HEK293 (cell line): ENCODE measurements at regions not wholly inside any gene's neighbourhood (a gene's known extent, or its start where the extent isn't known, plus 50 kb on each side); places are given as distances from the start of the nearest gene placed in this dataset.

Experiments
- CTCF ChIA-PET: fragments of 350-600 bp; formaldehyde crosslinking; extraction: SDS; loops from one replicate; lab custom pipeline; 2021; ENCODE audit warnings: antibody characterized with exemption; lab: Yijun Ruan, JAX
- POLR2A ChIA-PET: fragments of 300-600 bp; formaldehyde crosslinking; extraction: SDS; loops from one replicate; lab custom pipeline; 2020; ENCODE audit warnings: antibody characterized with exemption, inconsistent platforms; lab: Yijun Ruan, JAX
- H3K27ac ChIP-seq: fragments of 200-500 bp; sonication (Bioruptor generic); 2 replicates; pipeline ENCODE4 v1.5.1; 2014; ENCODE audit warnings: low read depth, low read length, control low read depth, inconsistent platforms; ENCODE audit errors: extremely low read depth
- H3K36me3 ChIP-seq, 2 experiments: fragments of 200-500 bp in 1 of 2; sonication (Bioruptor generic) in 1 of 2; 1 replicate in 1 of 2; 2 replicates in 1 of 2; pipeline ENCODE4 v1.5.1; 2014 to 2017; ENCODE audit warnings: inconsistent platforms in 2 of 2, low read length in 2 of 2; ENCODE audit not compliant: control insufficient read depth in 2 of 2, insufficient read depth in 1 of 2
- H3K4me1 ChIP-seq: fragments of 200-500 bp; sonication (Bioruptor generic); 2 replicates; pipeline ENCODE4 v1.5.1; 2014; ENCODE audit warnings: mild to moderate bottlenecking, low read length, inconsistent platforms; ENCODE audit not compliant: control insufficient read depth, insufficient read depth
- H3K4me3 ChIP-seq: 2 replicates; pipeline ENCODE4 v1.5.1; 2011; ENCODE audit warnings: low read depth, mild to moderate bottlenecking, control low read depth, low read length, moderate library complexity
- H3K9me3 ChIP-seq: fragments of 200-500 bp; sonication (Bioruptor generic); 2 replicates; pipeline ENCODE4 v1.5.1; 2014; ENCODE audit warnings: low read depth, low read length, inconsistent platforms; ENCODE audit not compliant: control insufficient read depth, insufficient read depth
- BCL11B ChIP-seq: fragments of 450-650 bp; formaldehyde crosslinking; IDR thresholded peaks from 2 replicates; pipeline ENCODE4 v1.5.1; 2016; ENCODE audit warnings: low read depth, missing biosample characterization, missing genetic modification characterization
- HOXA7 ChIP-seq: sonication (generic); formaldehyde crosslinking; IDR thresholded peaks from 2 replicates; pipeline ENCODE4 v1.8.1; 2022; ENCODE audit warnings: missing genetic modification reagents, borderline replicate concordance
- MEIS1 ChIP-seq: sonication (generic); formaldehyde crosslinking; IDR thresholded peaks from 2 replicates; pipeline ENCODE4 v1.8.1; 2022; ENCODE audit warnings: missing genetic modification reagents, mild to moderate bottlenecking, borderline replicate concordance
- PRDM1 ChIP-seq: fragments of 450-650 bp; formaldehyde crosslinking; IDR thresholded peaks from 2 replicates; pipeline ENCODE4; 2016; ENCODE audit warnings: missing biosample characterization, missing genetic modification characterization
- REPIN1 ChIP-seq: fragments of 450-650 bp; formaldehyde crosslinking; IDR thresholded peaks from 2 replicates; pipeline ENCODE4 v1.5.1; 2017; ENCODE audit warnings: missing biosample characterization, missing genetic modification characterization, low read depth
- SETDB1 ChIP-seq: IDR thresholded peaks from one replicate; pipeline ENCODE4 v1.6.1; 2017; ENCODE audit warnings: mild to moderate bottlenecking, low read length, moderate library complexity, mixed read lengths; ENCODE audit not compliant: insufficient read length
- SP3 ChIP-seq: fragments of 450-650 bp; formaldehyde crosslinking; IDR thresholded peaks from 2 replicates; pipeline ENCODE4 v1.5.1; 2016; ENCODE audit warnings: missing biosample characterization, missing genetic modification characterization
- WT1 ChIP-seq: fragments of 450-650 bp; formaldehyde crosslinking; IDR thresholded peaks from 2 replicates; pipeline ENCODE4 v1.5.1; 2016; ENCODE audit warnings: missing biosample characterization, missing genetic modification characterization
- ZBTB7A ChIP-seq: fragments of 450-650 bp; formaldehyde crosslinking; IDR thresholded peaks from 2 replicates; pipeline ENCODE4 v1.5.1; 2016; ENCODE audit warnings: low read depth, missing biosample characterization, missing genetic modification characterization
- ZBTB8A ChIP-seq: fragments of 450-650 bp; formaldehyde crosslinking; IDR thresholded peaks from 2 replicates; pipeline ENCODE4 v1.5.1; 2016; ENCODE audit warnings: missing biosample characterization, missing genetic modification characterization
- ZEB2 ChIP-seq: fragments of 450-650 bp; formaldehyde crosslinking; IDR thresholded peaks from 2 replicates; pipeline ENCODE4 v1.5.1; 2016; ENCODE audit warnings: missing biosample characterization, missing genetic modification characterization
- ZFHX2 ChIP-seq: fragments of 450-650 bp; formaldehyde crosslinking; conservative IDR thresholded peaks from 2 replicates; pipeline ENCODE4 v1.5.1; 2016; ENCODE audit warnings: missing biosample characterization, missing genetic modification characterization
- ZNF112 ChIP-seq: fragments of 450-650 bp; formaldehyde crosslinking; IDR thresholded peaks from 2 replicates; pipeline ENCODE4 v1.5.0; 2017; ENCODE audit warnings: missing biosample characterization, missing genetic modification characterization
- ZNF23 ChIP-seq: fragments of 450-650 bp; formaldehyde crosslinking; IDR thresholded peaks from 2 replicates; pipeline ENCODE4 v1.5.1; 2016; ENCODE audit warnings: missing biosample characterization, missing genetic modification characterization, borderline replicate concordance
- ZNF292 ChIP-seq: fragments of 450-650 bp; formaldehyde crosslinking; IDR thresholded peaks from 2 replicates; pipeline ENCODE4 v1.5.1; 2016; ENCODE audit warnings: low read depth, missing biosample characterization, missing genetic modification characterization, borderline replicate concordance
- ZNF311 ChIP-seq: fragments of 450-650 bp; formaldehyde crosslinking; IDR thresholded peaks from 2 replicates; pipeline ENCODE4 v1.5.1; 2017; ENCODE audit warnings: missing biosample characterization, missing genetic modification characterization, borderline replicate concordance
- ZNF366 ChIP-seq: fragments of 450-650 bp; formaldehyde crosslinking; conservative IDR thresholded peaks from 2 replicates; pipeline ENCODE4 v1.5.1; 2016; ENCODE audit warnings: missing biosample characterization, missing genetic modification characterization
- ZNF391 ChIP-seq: fragments of 450-650 bp; formaldehyde crosslinking; IDR thresholded peaks from 2 replicates; pipeline ENCODE4 v1.5.1; 2016; ENCODE audit warnings: low read depth, missing biosample characterization, missing genetic modification characterization, borderline replicate concordance
- ZNF513 ChIP-seq: fragments of 450-650 bp; IDR thresholded peaks from 2 replicates; pipeline ENCODE4 v1.5.1; 2018; ENCODE audit warnings: missing biosample characterization, missing genetic modification characterization
- ZNF561 ChIP-seq: fragments of 450-650 bp; IDR thresholded peaks from 2 replicates; pipeline ENCODE4 v1.5.1; 2018; ENCODE audit warnings: missing biosample characterization, missing genetic modification characterization, borderline replicate concordance
- ZNF624 ChIP-seq: fragments of 450-650 bp; formaldehyde crosslinking; IDR thresholded peaks from 2 replicates; pipeline ENCODE4 v1.5.1; 2017; ENCODE audit warnings: missing biosample characterization, missing genetic modification characterization
- ZNF704 ChIP-seq: fragments of 450-650 bp; formaldehyde crosslinking; IDR thresholded peaks from 2 replicates; pipeline ENCODE4 v1.5.1; 2016; ENCODE audit warnings: missing biosample characterization, missing genetic modification characterization
- ZNF776 ChIP-seq: fragments of 450-650 bp; formaldehyde crosslinking; IDR thresholded peaks from 2 replicates; pipeline ENCODE4 v1.5.0; 2017; ENCODE audit warnings: missing biosample characterization, missing genetic modification characterization, borderline replicate concordance
- TF ChIP-seq, protein P1 (sequence below): fragments of 450-650 bp; formaldehyde crosslinking; IDR thresholded peaks from 2 replicates; pipeline ENCODE4 v1.5.1; 2016; ENCODE audit warnings: missing biosample characterization, missing genetic modification characterization
- TF ChIP-seq, protein P2 (sequence below): fragments of 450-650 bp; formaldehyde crosslinking; IDR thresholded peaks from 2 replicates; pipeline ENCODE4 v1.5.1; 2017; ENCODE audit warnings: missing biosample characterization, missing genetic modification characterization

GRCh38 chr3:105930733-105931132 lies 61.9 kb upstream of the CBLB start (continued):
- TF ChIP-seq HOXA7 (CRISPR knock-in tag) (no peak), PRDM1 (tag by site-specific recombination) (no peak), ZEB2 (no peak), ZNF112 (no peak)
- TF ChIP-seq, protein P1, sequence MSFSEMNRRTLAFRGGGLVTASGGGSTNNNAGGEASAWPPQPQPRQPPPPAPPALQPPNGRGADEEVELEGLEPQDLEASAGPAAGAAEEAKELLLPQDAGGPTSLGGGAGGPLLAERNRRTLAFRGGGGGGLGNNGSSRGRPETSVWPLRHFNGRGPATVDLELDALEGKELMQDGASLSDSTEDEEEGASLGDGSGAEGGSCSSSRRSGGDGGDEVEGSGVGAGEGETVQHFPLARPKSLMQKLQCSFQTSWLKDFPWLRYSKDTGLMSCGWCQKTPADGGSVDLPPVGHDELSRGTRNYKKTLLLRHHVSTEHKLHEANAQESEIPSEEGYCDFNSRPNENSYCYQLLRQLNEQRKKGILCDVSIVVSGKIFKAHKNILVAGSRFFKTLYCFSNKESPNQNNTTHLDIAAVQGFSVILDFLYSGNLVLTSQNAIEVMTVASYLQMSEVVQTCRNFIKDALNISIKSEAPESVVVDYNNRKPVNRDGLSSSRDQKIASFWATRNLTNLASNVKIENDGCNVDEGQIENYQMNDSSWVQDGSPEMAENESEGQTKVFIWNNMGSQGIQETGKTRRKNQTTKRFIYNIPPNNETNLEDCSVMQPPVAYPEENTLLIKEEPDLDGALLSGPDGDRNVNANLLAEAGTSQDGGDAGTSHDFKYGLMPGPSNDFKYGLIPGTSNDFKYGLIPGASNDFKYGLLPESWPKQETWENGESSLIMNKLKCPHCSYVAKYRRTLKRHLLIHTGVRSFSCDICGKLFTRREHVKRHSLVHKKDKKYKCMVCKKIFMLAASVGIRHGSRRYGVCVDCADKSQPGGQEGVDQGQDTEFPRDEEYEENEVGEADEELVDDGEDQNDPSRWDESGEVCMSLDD (tag by site-specific recombination) = no peak
- TF ChIP-seq, all 188 proteins: peak for 0

DNA sequence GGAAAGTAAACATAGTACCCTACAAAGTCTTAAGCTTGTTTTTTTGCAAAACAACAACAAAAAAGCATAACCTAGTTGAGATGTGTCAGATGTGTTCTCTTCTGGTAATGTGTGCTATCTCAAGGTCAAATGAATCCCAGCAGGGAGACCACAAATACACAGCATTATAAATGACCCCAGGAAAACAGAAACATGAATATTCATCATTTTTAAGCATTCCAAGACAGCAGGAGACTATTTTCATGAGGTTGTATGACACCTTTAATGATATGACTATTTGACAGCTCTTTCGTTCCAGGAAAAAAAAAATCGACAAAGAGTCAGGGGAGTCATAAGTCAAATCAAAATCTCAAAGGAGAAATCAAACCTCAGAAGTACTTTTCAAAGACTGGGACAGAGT lies 62.7 kb upstream of the CBLB start:
- CTCF ChIA-PET = no interaction called here
- TF ChIP-seq SETDB1 (no peak), MEIS1 (CRISPR knock-in tag) (no peak), SP3 (tag by site-specific recombination) (no peak), ZNF561 (tag by site-specific recombination) (no peak), ZNF366 (tag by site-specific recombination) (no peak), ZFHX2 (no peak), ZNF292 (tag by site-specific recombination) (no peak), BCL11B (tag by site-specific recombination) (no peak), ZBTB8A (tag by site-specific recombination) (no peak)
- TF ChIP-seq, protein P1 (tag by site-specific recombination) = no peak

DNA sequence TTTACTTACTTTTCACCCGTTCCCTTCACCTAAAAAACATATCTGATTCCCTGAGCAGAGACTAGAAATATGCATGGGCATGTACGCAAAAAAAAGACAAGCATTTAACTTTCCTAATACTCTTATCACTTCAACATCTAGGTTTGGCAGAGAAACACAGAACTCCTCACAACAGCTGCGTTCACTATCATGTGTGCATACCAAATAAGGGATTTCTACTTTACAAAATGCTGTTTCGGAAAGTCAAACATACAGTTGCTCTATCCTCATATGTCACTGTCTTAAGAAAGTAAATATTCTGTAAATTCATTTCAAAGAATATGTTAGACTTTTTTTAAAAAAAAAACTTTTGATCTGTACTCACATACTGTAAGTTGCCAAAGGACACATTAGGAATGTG lies 65.1 kb upstream of the CBLB start:
- no peaks in the 10 kb centered on the region for H3K4me1 ChIP-seq
- H3K27ac ChIP-seq = no peak overlapping the region
- CTCF ChIA-PET = no interaction called here
- no peaks in the 10 kb centered on the region for H3K36me3 ChIP-seq
- POLR2A ChIA-PET = no interaction called here
- H3K4me3 ChIP-seq = no peak overlapping the region
- H3K9me3 ChIP-seq = no peaks in the 10 kb centered on the region
- no peak for TF ChIP-seq ZNF704
- TF ChIP-seq REPIN1 = no peak
- no peak for TF ChIP-seq ZBTB7A (tag by site-specific recombination)
- TF ChIP-seq ZNF513 (tag by site-specific recombination) = no peak
- no peak for TF ChIP-seq ZNF391 (tag by site-specific recombination)
- TF ChIP-seq, protein P2, sequence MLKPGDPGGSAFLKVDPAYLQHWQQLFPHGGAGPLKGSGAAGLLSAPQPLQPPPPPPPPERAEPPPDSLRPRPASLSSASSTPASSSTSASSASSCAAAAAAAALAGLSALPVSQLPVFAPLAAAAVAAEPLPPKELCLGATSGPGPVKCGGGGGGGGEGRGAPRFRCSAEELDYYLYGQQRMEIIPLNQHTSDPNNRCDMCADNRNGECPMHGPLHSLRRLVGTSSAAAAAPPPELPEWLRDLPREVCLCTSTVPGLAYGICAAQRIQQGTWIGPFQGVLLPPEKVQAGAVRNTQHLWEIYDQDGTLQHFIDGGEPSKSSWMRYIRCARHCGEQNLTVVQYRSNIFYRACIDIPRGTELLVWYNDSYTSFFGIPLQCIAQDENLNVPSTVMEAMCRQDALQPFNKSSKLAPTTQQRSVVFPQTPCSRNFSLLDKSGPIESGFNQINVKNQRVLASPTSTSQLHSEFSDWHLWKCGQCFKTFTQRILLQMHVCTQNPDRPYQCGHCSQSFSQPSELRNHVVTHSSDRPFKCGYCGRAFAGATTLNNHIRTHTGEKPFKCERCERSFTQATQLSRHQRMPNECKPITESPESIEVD = no peak
- TF ChIP-seq SP3 (tag by site-specific recombination) = no peak
- TF ChIP-seq ZNF23 = no peak
- TF ChIP-seq WT1 (tag by site-specific recombination) = no peak
- no peak for TF ChIP-seq ZNF776
- TF ChIP-seq ZNF311 = no peak
- TF ChIP-seq ZNF624 (tag by site-specific recombination) = no peak

More for the DNA sequence above, 62.7 kb upstream of the CBLB start:
- Histone ChIP-seq H3K27ac (no peak overlapping the region), H3K4me3 (no peak overlapping the region), H3K9me3 (no peaks in the 10 kb centered on the region), H3K36me3 (no peaks in the 10 kb centered on the region), H3K4me1 (no peaks in the 10 kb centered on the region)
- POLR2A ChIA-PET = no interaction called here
